ENCODE measurements at regions not wholly inside any gene's neighbourhood (a gene's known extent, or its start where the extent isn't known, plus 50 kb on each side); places are given as distances from the start of the nearest gene placed in this dataset.

DNA sequence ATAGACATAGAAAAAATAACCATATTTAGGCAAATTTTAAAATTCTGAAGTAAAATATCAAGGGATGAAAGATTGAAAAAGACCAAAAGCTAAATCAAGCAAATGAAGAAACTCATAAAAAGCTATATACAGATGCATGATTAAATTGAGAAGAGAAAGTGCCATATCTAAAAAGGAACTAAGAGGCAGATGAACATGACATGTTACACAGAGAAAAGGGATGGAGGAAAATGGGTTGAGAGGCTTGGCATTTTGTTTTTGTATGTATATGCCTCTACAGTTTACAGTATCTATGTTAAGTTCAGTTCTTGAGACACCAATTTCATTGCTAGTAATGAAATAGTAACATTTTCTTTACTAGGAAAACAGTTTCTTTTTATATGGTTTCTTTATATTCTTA lies 1507.4 kb upstream of the SPRY2 start:
- DNase-seq (ENCODE audit: low read depth, low spot score), result no peak

DNA sequence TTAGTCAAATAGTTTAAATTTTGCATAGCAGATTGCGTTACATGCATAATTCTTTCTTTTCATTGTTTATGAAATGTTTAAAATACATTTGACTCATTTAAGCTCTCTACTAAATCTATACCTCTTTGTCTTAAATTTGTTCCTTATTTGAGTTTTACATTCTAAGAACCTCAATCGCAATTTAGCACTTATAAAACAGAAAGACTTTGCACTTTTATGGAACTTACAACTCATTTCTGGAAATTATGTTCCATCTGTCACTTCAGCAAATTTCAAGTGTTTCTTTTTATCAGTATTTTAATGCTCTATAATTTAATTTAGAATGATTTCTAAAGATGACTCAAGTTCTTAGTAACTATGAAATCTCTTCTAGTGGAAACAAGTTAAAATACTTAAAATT lies 1505.8 kb upstream of the SPRY2 start:
- no peak for DNase-seq (ENCODE audit: low read depth, low spot score)

DNA sequence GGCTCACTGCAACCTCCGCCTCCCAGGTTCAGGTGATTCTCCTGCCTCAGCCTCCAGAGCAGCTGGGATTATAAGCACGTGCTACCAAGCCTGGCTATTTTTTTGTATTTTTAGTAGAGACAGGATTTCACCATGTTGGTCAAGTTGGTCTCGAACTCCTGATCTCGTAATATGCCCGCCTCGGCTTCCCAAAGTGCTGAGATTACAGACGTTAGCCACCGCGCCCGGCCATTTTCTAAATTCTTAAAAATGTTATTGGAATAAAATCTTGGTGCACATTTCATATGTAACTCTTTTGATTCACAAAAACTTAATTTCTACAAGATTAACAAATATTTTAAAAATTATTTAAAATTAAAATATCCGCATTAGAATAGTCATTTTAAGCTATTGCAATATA lies 1480.3 kb upstream of the SPRY2 start:
- no peak for DNase-seq (ENCODE audit: low read depth, low spot score)

DNA sequence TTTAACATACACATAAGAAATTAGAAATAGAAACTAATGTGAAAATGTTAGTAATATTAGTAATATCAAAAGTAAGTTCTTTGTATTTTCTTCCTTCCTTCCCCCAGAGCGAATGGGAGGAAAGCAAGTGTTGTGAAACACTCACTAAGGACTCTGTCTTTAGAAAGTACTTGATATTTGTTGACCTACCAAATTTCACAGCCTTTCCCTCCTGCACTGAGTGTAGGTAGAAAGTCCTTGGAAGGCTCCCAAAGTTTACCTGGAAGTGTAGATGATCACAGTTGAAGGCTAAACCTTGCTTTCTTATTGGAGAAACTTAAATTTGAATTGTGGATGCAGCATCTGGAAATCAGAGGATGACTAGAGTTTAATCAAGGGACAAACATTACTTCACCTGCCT lies 1459.5 kb upstream of the SPRY2 start:
- no peak for DNase-seq (ENCODE audit: low read depth, low spot score)

DNA sequence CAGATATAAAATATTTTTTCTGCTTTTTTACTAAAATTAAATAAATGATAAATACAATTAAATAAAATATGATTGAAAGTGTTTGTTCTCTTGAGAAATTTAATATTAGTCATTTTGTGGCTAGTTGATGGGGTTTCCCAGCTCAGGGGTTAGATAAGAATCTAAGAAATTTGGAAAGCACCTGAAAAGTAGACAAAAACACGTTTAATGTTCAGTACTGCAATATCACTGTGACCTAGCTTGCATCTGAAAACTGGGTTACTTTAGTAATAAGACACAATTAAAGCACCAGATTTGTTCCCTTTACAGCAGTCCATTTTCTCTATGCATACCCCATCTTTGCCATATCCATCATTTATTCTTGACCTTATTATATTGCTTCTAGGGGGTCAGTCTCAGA lies 1454.8 kb upstream of the SPRY2 start:
- no peak for DNase-seq (ENCODE audit: low read depth, low spot score)

DNA sequence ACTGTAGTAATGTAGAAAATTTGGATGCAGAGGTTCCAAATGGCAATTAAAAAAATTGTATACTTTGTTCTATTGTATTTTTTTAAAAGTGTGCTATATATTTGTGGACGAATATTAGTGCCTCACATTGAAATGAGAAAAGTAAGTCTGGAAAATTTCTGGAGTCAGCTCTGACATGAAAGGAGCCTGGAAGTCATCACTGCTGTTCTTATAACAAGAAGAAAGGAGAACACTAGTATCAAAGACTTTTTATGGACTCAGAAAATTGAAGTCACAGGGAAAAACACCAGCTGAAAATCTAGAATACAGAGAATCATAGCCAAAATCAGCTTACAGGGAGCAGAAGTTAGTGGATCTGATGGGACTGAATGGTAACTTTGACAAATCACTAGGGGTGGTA lies 1450.7 kb upstream of the SPRY2 start:
- no peak for DNase-seq (ENCODE audit: low read depth, low spot score)

DNA sequence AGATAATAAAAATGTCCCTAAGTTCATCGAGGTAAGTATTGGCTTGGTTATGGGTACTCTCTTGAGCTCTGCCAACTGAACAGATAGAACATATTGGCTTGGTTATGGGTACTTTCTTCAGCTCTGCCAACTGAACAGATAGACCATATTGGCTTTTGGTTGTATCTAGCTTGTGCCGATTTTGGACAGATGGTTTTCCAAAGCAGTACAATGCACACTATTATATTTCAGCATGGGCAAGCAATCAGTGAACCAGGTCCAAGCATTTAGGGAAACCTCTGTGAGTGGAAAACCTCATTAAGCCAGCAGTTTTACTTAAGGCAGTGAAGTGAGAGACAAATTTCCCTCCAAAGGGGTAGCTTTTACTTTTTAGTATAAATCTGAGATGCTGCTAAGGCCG lies 1440.5 kb upstream of the SPRY2 start:
- DNase-seq (ENCODE audit: low read depth, low spot score), result no peak

DNA sequence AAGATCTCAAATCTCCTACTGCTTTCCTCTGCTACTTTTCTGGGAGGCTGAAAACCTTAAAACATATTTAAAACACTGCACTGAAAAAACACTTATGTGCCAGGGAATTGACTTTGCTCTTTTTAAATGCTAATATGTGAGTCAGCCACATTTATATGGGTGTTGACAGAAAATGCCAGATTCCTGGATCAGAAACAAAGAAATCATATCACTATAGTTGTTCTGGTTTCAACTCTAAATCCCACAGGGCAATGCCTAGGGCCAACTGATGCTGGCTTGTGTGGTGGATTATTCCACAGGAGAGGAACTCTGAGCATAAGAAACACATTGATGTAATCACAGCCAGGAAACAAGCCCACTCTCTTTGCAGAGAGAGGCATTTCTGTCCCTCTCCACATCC lies 1439.0 kb upstream of the SPRY2 start:
- no peak for DNase-seq (ENCODE audit: low read depth, low spot score)

DNA sequence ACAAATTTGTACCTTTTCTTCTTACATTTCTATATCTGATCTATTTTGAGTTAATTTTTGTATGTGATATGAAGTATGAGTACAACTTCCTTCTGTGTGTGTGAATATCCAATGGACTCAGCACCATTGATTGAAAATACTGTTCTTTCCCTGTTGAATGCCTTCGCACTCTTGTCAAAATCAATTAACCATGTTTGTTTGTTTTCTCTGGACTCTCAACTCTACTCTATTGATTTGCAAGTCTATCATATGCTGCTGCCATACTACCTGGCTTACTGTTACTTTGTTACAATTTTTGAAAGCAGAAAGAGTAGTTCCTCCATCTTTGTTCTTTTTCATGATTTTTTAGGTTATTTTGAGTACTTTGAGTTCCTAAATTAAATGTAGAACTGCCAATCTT lies 1437.4 kb upstream of the SPRY2 start:
- DNase-seq (ENCODE audit: low read depth, low spot score), result no peak

DNA sequence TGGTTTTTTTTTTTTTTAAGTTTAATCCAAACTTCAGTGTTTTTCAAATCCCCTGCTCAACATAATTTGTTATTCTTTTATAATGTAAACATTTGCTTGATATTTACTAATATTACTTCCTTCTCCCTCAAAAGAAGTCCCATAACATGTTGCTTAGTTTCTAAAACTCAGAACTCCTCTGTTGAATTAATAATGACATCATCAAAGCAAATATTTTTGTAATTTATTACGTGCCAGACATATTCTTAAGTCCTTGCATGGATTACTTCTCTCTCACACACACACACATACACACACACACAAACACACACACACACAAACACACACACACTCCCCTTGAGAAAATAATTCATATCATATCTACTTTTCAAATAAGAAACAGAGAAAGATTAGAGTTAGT lies 1432.3 kb upstream of the SPRY2 start:
- DNase-seq (ENCODE audit: low read depth, low spot score), result no peak

DNA sequence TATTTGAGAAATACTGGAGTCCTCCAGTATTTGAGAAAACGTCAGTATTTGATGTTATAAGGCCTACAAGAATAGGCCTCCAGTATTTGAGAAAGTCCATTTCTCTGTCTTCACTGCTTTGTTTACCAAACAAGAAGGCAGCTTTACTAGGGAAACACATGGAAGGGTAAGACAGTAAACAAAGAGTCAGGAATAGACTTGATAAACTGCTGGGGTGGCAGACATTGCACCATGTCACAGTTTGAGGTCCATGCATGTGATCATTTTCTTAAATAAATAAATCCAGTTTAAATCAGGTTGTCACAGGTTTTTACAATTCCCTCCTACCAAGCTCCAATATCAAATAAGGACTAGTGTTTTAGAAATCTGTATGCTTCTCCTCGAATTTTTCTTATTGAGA lies 1431.0 kb upstream of the SPRY2 start:
- no peak for DNase-seq (ENCODE audit: low read depth, low spot score)

DNA sequence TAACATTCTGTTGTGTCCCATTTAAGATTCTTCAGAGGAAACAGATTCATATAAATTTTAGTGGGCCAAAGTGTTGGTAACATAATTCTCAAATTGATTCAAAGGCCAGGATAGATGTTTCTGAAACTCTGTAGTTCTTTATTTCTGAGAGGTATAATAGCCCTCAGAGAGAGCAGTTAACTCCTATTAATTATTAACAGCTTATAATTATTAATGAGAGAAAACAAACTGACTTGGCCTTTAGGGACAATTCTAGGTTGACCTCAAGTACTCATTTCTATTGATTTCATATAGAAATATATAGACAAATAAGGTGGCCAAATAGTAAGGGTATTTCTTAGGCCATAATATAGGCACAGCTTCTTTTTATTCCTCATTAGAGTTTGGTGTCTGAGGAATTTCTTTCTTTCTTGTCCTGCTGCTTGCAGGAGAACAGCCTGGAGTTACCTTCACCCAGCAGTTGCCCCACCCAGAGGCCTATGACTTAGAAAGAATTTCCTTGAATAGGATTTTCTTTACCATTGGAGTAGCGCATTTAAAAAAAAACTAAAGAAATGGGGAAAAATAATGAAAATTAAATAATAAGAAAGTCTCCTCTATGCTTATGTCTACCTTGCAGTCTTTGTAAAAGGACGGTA lies 1430.1 kb upstream of the SPRY2 start:
- DNase-seq (ENCODE audit: low read depth, low spot score), result no peak

DNA sequence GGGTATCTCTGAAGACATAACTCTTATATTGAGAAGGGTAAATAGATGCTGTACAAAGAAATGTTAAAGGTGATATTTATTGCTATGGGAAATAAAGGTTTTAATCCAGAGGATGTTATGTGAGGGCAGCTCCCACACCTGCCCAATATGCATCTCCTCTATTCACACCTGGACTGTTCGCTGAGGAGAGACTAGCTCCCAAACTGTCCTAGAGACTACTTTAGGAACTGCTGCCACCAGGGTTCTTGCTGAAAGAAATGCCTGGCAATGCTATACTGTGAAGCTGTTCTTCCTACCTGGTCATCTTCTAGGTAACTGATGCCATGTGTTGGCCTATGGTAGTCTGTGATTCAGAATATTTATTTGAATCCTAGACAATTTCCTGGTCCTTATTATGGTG lies 1421.5 kb upstream of the SPRY2 start:
- DNase-seq (ENCODE audit: low read depth, low spot score), result no peak

DNA sequence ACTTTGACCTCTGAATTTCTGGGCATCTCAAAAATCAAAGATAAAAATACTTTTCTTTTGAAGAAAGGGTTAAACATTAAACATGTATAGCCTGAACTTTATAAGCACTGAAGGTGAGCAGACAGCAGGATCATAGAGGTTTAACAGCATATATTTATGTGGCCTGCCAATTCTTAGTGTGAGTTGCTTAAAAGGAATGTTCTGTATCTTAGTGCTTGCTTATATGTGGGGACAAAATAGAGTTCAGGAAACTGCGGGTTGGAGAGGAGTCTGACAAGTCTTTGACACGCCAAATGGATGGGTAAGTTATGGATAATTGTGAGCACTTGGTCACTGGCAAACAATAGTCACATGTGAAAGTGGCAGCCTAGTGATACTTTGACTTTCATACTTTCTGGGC lies 1419.4 kb upstream of the SPRY2 start:
- DNase-seq (ENCODE audit: low read depth, low spot score), result no peak

DNA sequence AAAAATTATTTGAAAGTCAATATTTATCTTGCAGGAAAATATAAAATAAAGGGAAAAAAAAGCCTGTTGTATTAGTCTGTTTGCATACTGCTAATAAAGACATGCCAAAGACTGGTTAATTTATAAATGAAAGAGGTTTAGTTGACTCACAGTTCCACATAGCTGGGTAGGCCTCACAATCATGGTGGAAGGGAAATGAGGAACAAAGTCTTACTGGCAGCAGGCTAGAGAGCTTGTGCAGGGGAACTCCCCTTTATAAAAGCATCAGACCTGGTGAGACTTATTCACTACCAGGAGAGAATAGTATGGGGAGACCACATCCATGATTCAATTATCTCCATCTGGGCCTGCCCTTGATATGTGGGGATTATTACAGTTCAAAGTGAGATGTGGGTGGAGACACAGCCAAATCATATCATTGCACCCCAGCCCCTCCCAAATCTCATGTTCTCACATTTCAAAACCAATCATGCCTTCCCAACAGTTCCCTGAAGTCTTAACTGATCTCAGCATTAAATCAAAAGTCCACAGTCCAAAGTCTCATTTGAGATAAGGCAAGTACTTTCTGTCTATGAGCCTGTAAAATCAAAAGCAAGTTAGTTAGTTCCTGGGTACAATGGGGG lies 1416.5 kb upstream of the SPRY2 start:
- no peak for DNase-seq (ENCODE audit: low read depth, low spot score)

DNA sequence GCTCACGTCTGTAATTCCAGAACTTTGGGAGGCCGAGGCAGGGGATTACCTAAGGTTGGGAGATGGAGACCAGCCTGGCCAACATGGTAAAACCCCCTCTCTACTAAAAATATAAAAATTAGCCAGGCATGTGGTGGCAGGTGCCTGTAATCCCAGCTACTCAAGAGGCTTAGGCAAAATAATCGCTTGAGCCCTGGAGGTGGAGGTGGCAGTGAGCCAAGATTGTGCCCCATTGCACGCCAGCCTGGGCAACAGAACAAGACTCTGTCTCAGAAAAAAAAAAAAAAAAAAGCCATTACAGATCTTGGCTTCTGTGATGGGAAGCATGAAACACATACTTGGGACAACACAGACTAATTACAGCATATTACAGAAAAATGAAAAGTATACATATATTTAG lies 1404.5 kb upstream of the SPRY2 start:
- no peak for DNase-seq (ENCODE audit: low read depth, low spot score)

DNA sequence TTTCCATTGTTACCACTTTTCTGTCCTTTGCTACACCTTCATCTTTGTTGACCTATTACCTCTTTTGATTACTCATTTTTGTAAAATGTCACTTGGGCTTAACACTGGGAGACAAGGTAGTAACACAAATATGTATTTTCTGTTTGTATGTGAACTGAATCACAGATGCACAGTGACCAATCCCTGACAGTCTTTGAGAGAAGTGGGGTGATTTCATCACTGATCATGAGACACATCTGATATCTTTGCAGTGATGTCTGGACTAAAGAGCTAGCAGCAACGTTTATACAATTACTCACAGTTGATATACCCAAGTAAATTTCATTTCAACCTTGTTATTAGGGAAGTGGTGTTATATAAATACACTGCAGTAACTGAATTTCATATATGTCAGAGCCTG lies 1397.4 kb upstream of the SPRY2 start:
- DNase-seq (ENCODE audit: low read depth, low spot score), result no peak

DNA sequence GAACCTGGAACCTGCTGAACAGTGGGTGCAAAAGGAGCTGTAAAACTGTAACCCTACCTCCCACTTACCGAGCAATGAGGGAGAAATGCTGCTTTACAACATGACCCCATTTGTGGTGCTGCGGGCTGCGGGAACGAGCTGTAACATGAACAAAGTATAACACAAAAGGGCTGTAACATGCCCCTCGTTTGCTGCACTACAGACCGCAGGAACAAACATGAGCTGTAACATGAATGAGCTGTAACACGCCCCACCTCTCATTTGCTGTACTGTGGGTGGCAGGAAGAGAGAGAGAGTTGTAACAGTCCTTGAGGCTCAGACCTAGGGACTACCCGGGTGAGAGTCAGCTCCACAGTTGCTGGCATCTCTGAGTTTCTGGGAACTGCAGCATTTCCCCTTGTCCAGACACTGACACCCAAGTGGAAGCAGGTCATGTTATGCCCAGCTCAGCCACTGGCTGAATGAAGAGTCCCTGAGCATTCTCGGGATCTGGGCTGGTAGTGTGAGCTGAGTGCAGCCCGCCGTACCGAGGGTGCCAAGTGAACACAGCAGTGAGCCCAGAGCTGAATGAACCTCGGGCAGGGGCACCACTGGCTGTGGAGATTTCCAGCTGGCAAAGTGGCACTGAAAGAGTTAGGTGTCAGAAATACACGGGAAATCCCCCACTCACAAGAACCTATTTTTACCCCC lies 1385.3 kb upstream of the SPRY2 start:
- DNase-seq (ENCODE audit: low read depth, low spot score), result no peak

DNA sequence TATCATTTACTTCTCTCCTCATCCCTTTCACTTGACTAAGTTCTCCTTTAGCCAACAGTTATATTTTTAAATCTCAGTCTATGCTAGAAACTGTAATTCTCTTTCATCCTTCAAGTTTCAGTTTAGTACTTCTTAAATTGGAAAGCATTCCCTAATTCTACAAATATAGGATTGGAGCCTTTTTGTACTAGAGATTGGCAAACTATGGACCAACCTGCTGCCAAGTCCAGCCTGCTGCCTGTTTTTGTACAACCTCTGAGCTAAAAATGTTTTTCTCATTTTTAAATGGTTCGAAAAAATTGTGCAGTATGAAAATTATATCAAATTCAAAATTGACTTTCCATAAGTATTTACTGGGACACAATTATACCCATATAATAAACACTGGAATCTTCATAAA lies 1381.5 kb upstream of the SPRY2 start:
- no peak for DNase-seq (ENCODE audit: low read depth, low spot score)

DNA sequence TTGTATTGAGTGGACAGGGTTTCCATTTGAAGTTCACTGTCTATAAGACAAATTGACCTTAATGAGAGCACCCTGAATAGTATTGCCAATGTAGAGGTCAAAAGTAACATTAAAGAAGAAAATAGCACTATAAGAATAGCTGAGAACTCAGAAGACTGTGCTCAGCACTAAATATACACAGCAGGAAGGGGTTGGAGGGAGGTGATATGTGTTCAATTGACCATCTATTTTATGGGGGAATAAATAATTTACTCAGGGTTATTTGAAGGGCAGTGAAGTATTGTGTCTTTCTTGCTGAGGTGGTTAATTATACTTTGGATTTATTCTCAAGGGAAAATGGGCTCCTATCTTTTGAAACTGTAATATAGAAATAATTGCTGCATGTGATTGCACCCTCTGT lies 1380.5 kb upstream of the SPRY2 start:
- no peak for DNase-seq (ENCODE audit: low read depth, low spot score)

DNA sequence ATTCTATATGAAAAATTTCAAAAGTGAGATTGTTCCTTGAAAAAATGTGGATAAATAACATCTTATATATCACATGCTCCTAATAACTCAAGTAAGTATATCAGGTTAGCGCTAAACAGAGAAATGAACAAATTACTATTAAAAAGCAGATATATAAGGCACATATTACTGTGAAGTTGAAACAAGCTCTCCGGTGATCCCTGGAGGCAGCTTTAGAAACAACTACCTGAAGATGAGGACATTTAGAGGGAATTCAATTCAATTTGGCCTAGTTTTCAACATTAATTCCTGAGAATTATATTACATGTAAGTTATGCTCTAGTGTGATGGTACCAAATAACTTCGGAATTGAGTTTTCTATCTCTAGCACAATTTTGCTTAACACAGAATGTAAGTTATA lies 1373.6 kb upstream of the SPRY2 start:
- DNase-seq (ENCODE audit: low read depth, low spot score), result no peak

DNA sequence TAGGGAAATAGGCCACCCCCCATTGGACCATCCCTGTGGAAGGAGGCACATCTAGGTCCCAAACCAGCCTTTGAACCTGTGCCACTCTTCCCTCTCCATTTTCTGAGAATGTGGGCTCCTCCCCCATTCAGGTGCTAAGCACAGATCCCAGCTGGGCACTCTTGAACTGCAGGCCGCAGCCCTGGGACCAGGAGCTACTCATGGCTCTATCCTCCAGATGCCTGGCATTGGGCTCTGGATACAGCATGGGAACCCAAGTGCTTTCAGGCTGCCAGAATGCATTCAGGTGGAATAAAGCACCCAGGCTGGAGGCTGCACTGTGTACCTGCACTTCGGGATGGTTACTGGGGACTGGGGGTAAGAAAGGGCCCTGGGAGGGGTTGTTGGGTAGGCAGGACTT lies 1372.3 kb upstream of the SPRY2 start:
- DNase-seq (ENCODE audit: low read depth, low spot score), result no peak

DNA sequence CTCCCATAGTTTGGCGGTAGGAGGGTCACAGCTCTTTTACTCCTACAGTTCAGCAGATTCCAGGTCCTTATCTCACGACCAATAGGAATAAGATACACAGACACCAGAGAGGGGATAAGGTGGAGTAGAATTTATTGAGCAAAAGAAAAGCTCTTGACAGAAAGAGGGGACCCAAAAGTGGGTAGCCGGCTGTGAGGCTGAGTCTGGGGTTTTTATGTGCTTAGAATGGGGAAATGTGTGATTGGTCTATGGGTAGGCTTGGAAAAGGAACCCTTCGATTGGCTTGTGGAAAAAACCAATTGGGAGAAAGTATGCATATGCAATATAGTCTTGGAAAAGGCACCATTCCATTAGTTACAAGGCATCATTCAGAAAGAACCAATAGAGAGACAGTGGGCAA lies 1356.9 kb upstream of the SPRY2 start:
- DNase-seq (ENCODE audit: low read depth, low spot score), result no peak

DNA sequence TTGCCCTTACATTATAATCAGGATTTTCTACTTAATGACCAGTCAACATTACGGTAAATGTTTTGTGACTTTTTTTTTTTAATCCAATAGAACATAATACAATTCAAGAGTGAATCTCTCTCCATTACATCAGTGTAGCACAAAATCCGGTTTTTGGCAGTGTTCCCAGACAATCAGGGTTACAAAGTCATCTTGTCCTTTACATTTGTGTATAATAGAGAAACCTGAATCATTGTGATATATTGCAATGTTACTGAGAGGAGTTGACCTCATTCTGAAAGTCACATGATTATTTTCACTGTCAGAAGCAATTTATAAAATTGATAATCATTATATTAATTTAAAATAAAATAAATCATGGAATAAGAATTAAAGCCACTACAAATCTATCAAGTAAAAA lies 1346.0 kb upstream of the SPRY2 start:
- no peak for DNase-seq (ENCODE audit: low read depth, low spot score)
